ENCODE measurements at regions not wholly inside any gene's neighbourhood (a gene's known extent, or its start where the extent isn't known, plus 50 kb on each side); places are given as distances from the start of the nearest gene placed in this dataset.

GRCh38 chr4:35315419-35315818, 928.9 kb downstream of the ARAP2 start:
- no peak overlapping the region for H4K91ac ChIP-seq (replicated peaks; ENCODE audit: insufficient read length, low read length)
- TF ChIP-seq BRCA1 (IDR thresholded peaks at IDR 0.05; ENCODE audit: low read depth, low read length) (no peak), TEAD4 (IDR thresholded peaks at IDR 0.05; ENCODE audit: low read depth, low read length) (no peak), KDM1A (IDR thresholded peaks at IDR 0.05; ENCODE audit: borderline replicate concordance, low read length) (no peak), SAP30 (IDR thresholded peaks at IDR 0.05; ENCODE audit: insufficient read depth, insufficient replicate concordance, low read length) (no peak), NANOG (IDR thresholded peaks at IDR 0.05; ENCODE audit: insufficient read depth, low read depth, low read length, poor library complexity, severe bottlenecking) (no peak), SUZ12 (IDR thresholded peaks at IDR 0.05; ENCODE audit: low read length) (no peak)

More at GRCh38 chr4:35315419-35315818, 928.9 kb downstream of the ARAP2 start:
- POLR2A ChIA-PET (ENCODE audit: partially characterized antibody) = no interaction called here
- Histone ChIP-seq H3K9ac (replicated peaks in 1 of 4; ENCODE audit: extremely low read depth in 1 of 4, low read depth in 3 of 4, low read length in 3 of 4) (no peak overlapping the region), H3K79me2 (ENCODE audit: control insufficient read depth in 1 of 2, insufficient read depth in 2 of 2, low read length in 2 of 2) (no peaks in the 10 kb centered on the region), H3K4me1 (replicated peaks in 1 of 4; ENCODE audit: control insufficient read depth in 3 of 4, insufficient read depth in 4 of 4, low read length in 3 of 4) (no peaks in the 10 kb centered on the region), H3K23me2 (ENCODE audit: low read depth, low read length) (no peaks in the 10 kb centered on the region), H3K79me1 (ENCODE audit: low read depth, low read length) (no peaks in the 10 kb centered on the region), H3K27ac (ENCODE audit: low read depth, low read length) (no peak overlapping the region), H3K4me3 (ENCODE audit: extremely low read depth in 1 of 4, insufficient read depth in 2 of 4, low read depth in 3 of 4, low read length in 4 of 4) (no peak overlapping the region), H2BK15ac (ENCODE audit: low read length) (no peak overlapping the region), H3K36me3 (ENCODE audit: control insufficient read depth in 2 of 4, insufficient read depth in 4 of 4, low read length in 3 of 4) (no peaks in the 10 kb centered on the region), H3K56ac (replicated peaks; ENCODE audit: insufficient read length, low read depth, low read length) (no peak overlapping the region), H4K20me1 (replicated peaks in 1 of 2; ENCODE audit: control insufficient read depth in 1 of 2, insufficient read depth in 2 of 2, low read length in 2 of 2) (no peaks in the 10 kb centered on the region), H3K27me3 (replicated peaks in 1 of 4; ENCODE audit: control insufficient read depth in 3 of 4, extremely low read depth in 1 of 4, insufficient read depth in 3 of 4, low read length in 3 of 4) (no peaks in the 10 kb centered on the region), H3K4ac (replicated peaks; ENCODE audit: insufficient read length, low read depth, low read length) (no peak overlapping the region), H2BK5ac (ENCODE audit: low read depth, low read length) (no peak overlapping the region), H3K23ac (ENCODE audit: insufficient read length) (no peak overlapping the region), H3K9me3 (ENCODE audit: insufficient read depth in 2 of 2, low read depth in 1 of 2, low read length in 1 of 2) (no peaks in the 10 kb centered on the region), H3K14ac (ENCODE audit: insufficient read length) (no peak overlapping the region), H2BK20ac (ENCODE audit: low read length) (no peak overlapping the region), H2AK5ac (ENCODE audit: low read depth, low read length) (no peak overlapping the region), H2BK120ac (replicated peaks; ENCODE audit: low read depth, low read length) (no peak overlapping the region), H3K4me2 (ENCODE audit: insufficient read depth in 1 of 2, low read depth in 2 of 2, low read length in 2 of 2) (no peak overlapping the region), H2AFZ (ENCODE audit: low read length) (no peak overlapping the region), H2BK12ac (ENCODE audit: low read depth, low read length) (no peak overlapping the region), H4K5ac (ENCODE audit: insufficient read length, low read depth, low read length) (no peak overlapping the region), H4K8ac (ENCODE audit: extremely low read depth, insufficient read depth, low read length) (no peak overlapping the region), H3K18ac (ENCODE audit: extremely low read depth, low read length) (no peak overlapping the region)
- DNase-seq (ENCODE audit: low read depth in 1 of 2, low spot score in 2 of 2) (no peak), FAIRE-seq (no peak)
- CTCF ChIA-PET (ENCODE audit: partially characterized antibody) = no interaction called here
